ENCODE measurements at regions not wholly inside any gene's neighbourhood (a gene's known extent, or its start where the extent isn't known, plus 50 kb on each side); places are given as distances from the start of the nearest gene placed in this dataset.

- TF ChIP-seq EZH2phosphoT487 (IDR thresholded peaks at IDR 0.05; ENCODE audit: low read depth) (no peak), CTCF (IDR thresholded peaks at IDR 0.05; ENCODE audit: low read depth, low read length) (no peak)
Measured at GRCh38 chr6:163661272-163661671, 246.8 kb downstream of the QKI start.
